ENCODE measurements at regions not wholly inside any gene's neighbourhood (a gene's known extent, or its start where the extent isn't known, plus 50 kb on each side); places are given as distances from the start of the nearest gene placed in this dataset.
"Not testable (repeated sequence)": the region's sequence is repeated elsewhere in the genome, so short reads cannot be mapped to it uniquely, and the experiment has no call there.

DNA sequence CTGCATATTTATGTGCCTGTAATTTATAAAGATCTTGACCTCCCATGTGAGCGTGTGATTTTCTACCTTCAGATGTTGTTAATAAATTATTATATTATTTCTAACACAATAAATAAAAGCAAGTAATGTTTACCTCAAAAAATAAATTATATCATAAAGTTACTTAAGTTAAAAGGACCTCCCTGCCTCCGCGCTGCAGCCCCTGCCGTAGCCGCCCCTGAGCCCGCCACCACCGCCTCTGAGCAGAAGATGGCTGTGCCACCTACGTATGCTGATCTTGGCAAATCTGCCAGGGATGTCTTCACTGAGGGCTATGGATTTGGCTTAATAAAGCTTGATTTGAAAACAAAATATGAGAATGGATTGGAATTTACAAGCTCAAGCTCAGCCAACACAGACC lies 119.6 kb upstream of the BRWD3 start:
- DNase-seq, result no peak

DNA sequence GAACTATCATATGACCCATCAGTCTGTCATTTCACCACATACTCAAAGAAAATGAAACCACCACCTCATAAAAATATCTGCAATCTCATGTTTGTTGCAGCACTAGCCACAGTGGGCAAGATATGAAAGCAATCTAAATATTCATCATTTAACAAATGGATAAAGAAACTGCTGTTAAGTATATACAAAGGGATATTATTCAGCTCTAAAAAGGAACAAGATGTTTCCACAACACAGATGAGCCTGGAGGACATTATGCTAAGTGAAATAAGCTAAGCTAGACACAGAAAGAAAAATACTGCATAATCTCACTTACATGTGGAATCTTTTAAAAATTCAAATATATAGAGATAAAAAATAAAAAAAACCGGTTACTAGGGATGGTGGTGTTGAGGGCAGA lies 108.2 kb upstream of the BRWD3 start:
- no peak for DNase-seq

DNA sequence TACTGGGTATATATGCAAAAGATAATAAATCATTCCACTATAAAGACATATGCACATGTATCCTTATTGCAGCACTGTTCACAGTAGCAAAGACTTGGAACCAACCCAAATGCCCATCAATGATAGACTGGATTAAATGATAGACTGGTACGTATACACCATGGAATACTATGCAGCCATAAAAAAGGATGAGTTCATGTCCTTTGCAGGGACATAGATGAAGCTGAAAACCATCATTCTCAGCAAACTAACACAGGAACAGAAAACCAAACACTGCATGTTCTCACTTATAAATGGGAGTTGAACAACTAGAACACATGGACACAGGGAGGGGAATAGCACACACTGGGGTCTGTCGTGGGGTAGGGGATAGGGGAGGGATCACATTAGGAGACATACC lies 102.7 kb upstream of the BRWD3 start:
- not testable (repeated sequence) for DNase-seq

DNA sequence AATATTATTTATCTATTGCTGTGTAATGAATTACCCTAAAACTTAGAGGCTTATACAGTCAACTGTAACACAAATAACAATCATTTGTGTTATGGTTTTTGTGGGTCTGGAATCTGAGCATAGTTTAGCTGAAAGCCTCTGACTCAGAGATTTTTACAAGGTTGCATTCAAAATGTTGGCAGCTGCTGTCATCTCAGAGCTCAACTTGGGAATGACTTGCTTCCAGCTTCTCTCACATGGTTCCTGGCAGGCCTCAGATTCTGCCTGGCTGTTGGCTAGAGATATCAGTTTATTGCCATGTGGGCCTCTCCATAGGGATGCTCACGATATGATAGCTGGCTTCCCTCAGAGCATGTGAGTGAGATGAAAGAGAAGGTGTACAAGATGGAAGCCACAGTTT lies 70.2 kb upstream of the BRWD3 start:
- no peak for DNase-seq

DNA sequence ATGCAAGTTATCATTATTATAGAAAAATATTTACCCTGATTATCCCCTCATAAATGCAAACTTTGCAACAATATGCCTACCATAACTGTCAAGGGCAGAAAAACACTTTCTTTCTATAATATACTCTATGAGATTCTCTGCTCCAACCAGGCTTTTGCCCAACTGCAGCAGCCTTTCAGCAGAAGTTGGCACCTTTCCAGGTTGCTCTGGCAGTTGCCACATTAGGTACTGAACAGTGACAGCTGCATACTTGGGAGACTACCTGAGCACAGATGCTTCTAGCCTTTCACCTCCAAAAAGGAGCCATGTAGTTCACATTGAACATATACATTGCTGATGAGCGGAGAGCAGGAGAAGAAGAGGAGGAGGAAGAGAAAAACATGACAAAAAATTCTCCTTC lies 69.5 kb upstream of the BRWD3 start:
- DNase-seq, result no peak

DNA sequence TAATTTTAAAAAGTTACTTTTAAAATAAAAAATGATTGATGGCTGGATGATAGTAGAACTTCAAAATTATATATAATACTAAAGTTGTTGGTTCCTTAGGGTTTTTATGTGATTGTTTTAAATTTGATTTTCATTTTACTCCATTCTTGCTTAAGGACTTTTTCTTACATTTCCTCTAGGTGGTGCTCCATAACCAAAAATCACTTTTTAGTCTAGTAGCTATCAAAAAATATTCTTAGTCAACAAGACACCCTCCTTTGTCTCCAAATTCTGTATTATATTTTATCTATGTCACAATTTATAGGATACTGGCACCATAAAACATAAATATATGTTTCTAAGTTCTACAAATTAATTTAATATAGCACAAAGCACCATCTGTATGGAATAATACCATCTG lies 67.2 kb upstream of the BRWD3 start:
- peak; percentile 37 for DNase-seq

All from CD4-positive, alpha-beta T cell treated with Interleukin-17A for 1 hour (primary cell).